ENCODE measurements at regions not wholly inside any gene's neighbourhood (a gene's known extent, or its start where the extent isn't known, plus 50 kb on each side); places are given as distances from the start of the nearest gene placed in this dataset.

DNA sequence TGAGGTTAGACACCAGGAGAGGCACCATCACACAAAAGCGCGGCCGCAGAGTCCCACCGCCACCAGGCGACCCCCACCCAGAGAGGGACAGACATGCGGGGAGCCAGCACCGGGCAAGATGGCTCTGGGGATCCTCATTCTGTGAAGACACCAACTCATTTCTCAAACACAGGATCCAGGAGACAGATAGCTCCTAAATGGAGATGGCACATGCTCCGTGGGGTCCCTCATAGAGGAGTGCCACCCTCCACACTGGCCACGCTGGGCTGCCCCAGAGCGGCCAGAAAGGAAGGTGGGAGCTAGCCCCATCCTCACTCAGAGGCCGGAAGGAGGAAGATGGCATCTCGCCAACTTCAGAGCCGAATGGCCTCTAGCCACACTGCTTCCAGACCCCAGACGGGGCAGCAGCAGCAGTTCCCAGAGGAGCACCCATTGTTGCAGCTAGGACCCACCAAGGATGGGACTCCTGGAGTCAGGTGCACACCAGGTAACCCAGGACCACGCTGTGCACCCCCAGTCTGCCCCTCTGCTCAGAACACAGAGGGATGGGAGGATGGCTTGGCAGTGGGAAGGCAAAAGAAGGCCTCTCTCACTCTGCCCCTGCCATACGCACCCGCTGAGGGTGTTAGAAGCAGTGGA is 78.6 kb downstream of the ZIC5 start:
- no peak for DNase-seq

DNA sequence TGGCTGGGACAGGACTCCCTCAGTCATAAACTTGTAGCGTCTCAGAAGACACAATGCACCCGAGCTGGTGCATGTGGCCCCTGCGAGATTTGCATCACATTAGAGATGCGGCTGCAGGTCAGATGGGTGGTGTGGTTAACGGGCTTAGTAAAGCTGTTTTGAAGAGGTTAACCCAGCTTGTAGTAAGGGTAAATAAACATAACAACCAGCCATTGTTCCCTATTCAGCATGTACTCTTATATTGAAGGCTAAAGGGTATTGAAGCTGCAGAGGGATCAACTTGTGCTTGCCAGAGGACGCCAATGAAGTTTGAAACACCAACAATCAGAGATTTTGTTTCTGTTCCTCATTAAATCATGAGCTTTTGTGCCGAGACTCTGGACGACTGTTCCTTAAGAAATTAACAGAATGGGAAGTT is 79.4 kb downstream of the ZIC5 start:
- no peak for DNase-seq

DNA sequence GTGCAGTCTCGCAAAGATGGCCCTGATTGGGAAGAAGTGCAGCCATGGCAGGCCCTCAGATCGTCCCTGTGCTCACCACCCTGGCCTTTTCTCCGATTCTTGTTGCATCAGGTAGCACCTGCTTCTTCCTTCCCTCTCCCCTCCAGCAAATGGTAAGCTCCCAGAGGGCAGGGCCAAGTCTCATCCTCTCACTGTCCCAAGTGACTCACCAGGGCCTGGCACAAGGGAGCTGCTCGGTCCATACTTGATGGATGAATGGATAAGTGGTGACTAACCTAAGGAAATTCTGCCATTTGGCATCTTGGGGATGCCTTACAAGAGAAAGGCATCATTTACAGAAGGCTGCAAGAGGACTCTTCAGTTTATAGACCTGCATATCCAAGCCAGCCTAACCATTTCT is 84.9 kb downstream of the ZIC5 start:
- DNase-seq, result no peak

DNA sequence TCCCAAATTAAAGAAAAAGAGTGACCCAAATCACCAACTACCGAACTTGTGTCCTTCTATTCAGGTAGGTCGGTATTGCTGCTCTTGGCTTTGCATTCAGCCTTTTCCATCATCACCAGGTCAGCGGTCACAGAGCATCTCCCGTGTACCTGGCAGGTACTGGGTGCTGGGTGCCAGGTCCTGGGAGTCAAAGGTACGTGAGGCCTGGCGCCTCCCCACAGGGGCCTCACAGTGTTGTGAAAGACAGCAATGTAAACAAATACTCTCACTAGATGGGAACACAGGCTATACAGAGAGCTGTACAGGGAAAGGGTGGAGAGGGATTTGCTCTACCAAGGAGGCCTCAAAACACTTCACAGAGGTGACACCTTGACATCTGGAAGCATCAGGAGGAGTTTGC is 86.7 kb downstream of the ZIC5 start:
- no peak for DNase-seq

- no peak for DNase-seq
Measured at GRCh38 chr13:99883805-99884204, 87.8 kb downstream of the ZIC5 start.

DNA sequence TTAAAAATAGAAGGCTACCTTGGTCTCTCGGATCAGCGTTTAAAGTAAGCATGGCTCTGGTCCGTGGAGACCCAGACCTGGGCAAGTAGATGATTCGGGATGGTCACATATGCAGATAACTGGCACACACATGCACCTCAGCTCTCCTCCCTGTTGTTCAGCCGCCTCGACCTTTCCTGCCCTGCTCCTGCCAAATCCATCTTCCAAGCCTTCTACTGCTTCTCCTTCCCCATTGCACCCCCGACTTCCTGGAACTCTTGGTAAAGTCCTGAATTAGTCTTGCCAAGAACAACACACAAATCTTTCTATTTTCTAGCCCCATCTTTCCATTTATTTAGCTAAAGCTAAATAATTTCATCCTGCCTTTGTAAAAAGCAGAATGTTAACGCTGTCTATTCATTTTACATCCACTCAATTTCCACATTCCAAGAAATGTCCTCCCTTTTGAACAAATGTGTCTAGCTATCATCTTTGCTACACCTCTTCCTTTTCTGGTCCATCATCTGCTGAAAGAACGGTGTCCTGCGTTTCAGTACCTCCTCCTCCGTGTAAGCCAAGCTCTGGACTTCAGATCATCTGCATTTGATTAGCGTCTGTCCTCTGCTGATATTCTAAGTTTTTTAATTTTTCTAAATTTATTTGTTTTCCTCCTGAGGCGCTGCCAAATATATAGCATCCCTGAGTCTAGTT is 92.5 kb downstream of the ZIC5 start:
- no peak for DNase-seq

- DNase-seq, result no peak
Measured at GRCh38 chr13:99876651-99877050, 94.9 kb downstream of the ZIC5 start.

GRCh38 chr13:99875391-99875790 is 96.2 kb downstream of the ZIC5 start:
- no peak for DNase-seq

DNA sequence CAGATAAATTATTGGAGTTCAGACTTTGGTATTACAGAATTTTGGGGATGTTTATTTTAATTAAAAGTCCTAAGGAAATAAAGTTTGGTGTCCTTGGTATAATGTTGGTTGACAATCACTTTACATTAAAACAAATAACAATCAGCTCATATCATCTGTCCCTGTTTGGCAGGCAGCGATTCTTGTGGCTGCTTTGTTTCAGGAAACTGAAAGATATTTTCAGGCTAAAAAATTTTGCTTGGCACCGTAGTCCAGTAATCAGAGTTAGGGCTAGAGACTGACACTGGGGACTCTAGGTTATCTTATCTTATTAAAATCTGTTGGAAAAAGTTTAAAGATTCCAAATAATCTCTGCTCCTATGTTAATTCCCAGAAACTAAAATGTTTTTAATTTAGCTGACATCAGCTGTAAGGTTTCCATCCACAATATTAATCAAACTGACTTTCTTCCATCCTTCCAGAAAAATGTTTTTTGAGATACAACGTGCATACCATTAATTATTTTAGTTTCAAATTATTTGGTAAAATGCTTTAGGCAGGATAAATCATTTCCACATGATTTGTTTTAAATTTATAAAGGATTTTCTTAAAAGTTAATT is 97.6 kb downstream of the ZIC5 start:
- DNase-seq, result no peak

DNA sequence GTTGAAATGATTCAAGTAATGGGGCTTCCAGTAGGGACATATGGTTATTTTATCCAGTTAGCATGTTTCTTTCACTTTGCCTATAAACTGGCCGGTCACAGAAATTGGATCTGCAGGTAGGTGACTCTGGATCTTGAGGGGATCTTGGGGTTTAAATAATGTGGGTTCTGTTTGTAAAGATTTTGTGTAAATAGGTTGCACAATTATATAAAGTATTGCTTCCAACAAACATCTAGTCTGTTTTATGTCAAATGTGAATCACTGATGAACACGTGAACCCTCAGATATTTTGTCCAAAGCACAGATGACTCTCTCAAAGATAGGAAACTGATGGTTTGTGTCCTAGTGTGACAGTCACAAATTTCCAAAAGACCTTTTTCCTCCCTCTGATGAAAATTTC is 98.4 kb downstream of the ZIC5 start:
- no peak for DNase-seq

GRCh38 chr13:99871249-99871898 is 100.2 kb downstream of the ZIC5 start:
- no peak for DNase-seq

DNA sequence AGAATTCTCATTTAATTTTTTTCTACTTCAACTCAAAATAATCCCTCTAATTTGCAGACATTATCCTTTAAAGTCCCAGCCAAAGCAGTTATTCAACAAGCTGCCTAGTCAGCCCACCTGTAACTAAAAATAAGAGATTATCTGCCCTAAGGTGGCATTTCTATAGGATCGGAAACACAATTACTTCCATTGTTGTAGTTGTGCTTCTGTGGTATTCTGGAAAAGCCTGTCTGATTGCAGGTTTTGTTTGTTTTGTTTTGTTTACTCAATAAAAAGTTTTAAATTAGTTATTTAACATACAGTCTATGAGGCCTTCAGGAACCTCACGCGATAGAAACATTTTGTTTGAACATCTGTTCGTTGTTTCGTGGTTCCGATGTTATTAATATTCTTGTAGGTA is 101.0 kb downstream of the ZIC5 start:
- DNase-seq, result no peak

- DNase-seq, result no peak
Measured at GRCh38 chr13:99869830-99870229, 101.7 kb downstream of the ZIC5 start.

DNA sequence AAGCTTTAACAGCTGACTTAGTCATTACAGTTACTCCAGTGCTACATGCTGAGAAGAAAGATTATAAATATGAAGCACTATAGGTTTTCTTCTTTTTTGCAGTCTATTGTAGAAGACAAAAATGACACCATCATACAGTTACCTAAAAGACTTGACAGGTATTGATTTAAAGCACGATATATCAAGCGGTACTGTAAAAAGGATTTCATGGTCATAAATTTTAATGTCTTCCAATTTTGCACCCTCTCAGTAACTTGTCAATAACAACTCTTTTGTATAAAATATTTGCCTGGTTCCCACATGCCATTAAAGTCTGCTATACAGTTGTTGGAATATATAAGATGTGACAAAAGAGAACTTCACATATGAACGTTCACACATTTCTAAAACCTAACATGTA is 102.8 kb downstream of the ZIC5 start:
- DNase-seq, result no peak

DNA sequence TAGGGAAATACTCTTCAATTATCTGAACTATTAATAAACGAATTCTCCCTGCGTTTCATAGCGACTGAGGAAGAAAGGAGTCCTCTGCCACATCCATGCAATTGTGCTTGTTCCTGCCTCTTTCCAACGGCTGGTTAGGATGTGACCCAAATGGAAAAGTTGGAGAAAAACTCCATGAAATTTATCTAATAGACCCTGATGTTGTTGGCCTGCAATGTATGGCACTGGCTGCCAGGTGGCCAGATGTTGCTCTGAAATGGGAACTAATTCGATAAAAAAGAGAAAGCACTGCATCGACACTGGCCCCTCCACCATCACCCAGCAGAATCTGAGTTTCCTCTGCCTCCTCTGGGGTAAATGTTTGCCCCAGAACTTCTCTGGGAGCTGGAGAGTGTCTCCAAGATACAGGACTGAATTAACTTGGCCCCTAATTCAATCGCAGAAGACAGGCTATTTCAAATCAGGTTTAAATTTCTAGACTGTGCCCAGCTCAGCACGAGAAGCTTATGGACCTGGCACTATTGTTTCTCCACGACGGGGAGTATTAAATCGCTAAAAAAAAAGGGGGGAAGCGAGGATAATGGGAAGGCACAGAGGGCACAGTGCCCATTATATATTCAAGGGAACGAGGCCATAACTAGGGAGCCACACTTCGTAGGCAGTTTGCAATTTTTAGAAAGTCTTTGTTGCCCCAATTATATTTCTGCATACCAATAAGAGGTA is 103.9 kb downstream of the ZIC5 start:
- no peak for DNase-seq

GRCh38 chr13:99866781-99867180 is 104.8 kb downstream of the ZIC5 start:
- no peak for DNase-seq

DNA sequence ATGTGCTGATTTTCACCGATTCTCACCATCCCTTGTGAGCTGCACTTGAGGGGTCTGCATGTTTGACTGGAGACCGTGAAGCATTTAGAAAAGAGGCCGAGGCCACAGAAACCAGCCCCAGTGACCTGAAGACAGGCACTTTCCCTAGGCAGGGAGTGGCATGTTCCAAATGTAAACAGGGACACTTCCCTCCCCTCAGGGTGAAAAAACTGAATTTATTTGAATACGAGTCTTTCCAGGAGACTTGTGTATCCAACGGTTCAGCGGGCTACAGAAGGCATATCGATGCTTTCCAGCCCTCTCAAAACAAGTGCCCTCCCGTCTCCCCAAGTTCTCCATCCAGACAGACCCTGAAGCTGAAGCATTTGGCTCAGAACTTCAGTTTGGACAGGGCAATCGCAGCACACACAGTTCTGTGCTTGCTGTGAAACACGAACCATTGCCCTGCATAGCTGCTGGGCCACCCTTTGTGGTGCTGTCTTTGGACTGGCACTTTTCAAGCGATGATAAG is 106.1 kb downstream of the ZIC5 start:
- DNase-seq, result no peak

DNA sequence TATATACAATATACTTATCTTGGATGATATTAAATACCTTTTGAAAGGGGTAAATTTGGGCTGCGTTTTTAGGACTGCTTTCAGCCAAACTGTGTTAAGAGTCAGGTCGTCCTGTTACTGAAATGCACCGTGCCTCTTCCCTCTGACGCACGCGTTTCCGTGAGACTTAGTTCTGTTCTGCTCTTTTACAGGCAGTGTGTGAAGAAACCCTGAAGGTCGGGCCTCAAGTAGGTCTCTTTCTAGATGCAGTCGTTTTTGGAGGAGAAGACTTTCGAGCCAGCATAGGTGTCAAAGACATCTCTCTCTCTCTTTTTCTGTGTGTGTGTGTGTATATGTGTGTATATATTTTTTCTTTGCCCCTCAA is 107.0 kb downstream of the ZIC5 start:
- DNase-seq, result no peak

DNA sequence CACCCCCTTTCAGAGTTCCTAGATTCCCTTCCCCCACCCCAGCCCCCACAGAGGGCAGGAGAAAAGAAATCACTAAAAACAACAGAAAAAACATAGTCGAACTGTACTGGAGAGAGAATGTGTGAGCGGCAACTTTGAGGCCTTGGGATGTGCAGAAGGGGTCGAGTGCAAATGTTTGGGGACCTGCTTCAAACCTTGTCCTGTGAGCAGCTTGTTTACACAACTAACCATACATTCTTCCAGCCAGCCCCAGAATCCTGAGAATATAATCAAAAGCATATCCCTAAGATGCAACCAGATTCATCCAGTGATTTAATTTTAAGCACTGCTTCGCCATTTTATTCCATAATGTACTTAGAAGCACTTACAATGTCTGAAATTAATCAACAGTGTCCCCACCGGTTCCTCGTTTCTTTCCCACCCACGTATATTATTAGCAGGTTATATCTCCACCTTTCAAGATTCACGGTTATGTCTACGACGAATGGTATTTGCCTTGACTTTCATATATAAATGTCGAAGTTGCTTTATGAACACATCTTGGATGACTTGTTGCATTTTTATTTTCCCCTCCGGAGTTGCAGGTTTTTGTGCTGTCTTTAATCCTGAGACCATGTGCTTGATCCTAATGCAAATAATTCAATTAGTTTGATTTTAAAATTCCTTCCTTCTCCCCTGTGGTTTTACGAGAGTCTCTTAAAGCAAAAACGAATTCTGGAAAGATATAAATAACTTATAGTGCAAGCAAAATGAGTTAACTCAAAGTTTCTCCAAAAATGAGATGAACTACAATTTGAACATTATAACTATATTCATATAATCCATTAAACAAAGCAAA is 107.6 kb downstream of the ZIC5 start:
- no peak for DNase-seq

DNA sequence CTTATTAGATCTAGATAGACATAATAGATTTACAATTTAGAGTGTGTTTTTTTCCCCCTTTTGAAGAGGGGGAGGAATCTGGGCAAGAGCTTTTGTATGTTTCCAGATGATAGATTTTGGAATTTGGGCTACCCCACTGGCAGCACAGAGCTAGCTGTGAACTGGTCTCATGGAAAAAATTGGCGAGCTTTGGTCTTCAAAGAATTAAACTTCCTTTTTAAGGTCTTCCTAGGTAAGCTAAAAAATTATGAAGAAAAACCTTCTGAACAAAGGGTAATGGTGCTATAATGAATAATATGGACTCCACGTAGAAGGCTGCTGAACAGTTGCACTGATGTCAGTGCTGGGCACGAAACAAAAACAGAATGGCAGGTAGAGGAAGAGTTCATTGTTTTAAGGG is 109.3 kb downstream of the ZIC5 start:
- DNase-seq, result no peak

DNA sequence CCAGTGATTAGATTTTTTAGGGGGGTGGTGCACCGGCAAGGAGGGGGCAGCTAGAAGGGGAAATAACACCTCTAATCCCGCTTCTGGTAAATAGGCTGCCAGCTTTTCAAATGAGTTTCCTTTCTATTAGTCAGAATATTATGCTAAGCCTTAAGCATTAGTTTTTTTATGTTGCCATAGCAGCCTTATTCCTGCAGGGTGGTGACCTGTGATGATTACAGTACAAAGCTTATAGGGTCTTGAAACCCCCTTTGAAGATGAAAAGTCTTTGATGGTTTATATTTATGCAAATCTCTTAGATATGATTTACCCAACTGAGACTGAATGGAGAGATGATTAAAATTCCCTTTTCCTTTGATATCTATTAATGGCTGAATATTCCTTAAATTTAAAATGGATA is 109.8 kb downstream of the ZIC5 start:
- no peak for DNase-seq

GRCh38 chr13:99860745-99861144 is 110.8 kb downstream of the ZIC5 start:
- no peak for DNase-seq

Measured in activated T-cell treated with anti-CD3 and anti-CD28 coated beads for 4 hours (primary cell).